CD14-positive monocyte (primary cell): ENCODE measurements at regions not wholly inside any gene's neighbourhood (a gene's known extent, or its start where the extent isn't known, plus 50 kb on each side); places are given as distances from the start of the nearest gene placed in this dataset.

ENCODE experiments used
- DNase-seq, 3 donors: peaks; one replicate each; pipeline ENCODE4 v3.0.0-alpha.2; 2011 to 2022
- H2AFZ ChIP-seq: 2 replicates; pipeline ENCODE4 v1.6.0; 2012; ENCODE audit warnings: mild to moderate bottlenecking, low read depth, low read length, inconsistent platforms; ENCODE audit not compliant: insufficient read depth, poor library complexity, severe bottlenecking
- H3K27ac ChIP-seq, 2 donors: 1 replicate in 1 of 2; 2 replicates in 1 of 2; pipeline ENCODE4 v1.5.1; 2012 to 2013; ENCODE audit warnings: low read length in 2 of 2, control low read depth in 1 of 2, inconsistent platforms in 1 of 2, low read depth in 1 of 2, mild to moderate bottlenecking in 1 of 2
- H3K27me3 ChIP-seq, 2 donors: one replicate each; pipeline versions ENCODE4 v1.6.0 to v1.6.1; 2011 to 2013; ENCODE audit warnings: low read length in 2 of 2; ENCODE audit not compliant: control insufficient read depth in 2 of 2, insufficient read depth in 2 of 2
- H3K36me3 ChIP-seq, 2 donors: replicated peaks in 1 of 2; 1 replicate in 1 of 2; 2 replicates in 1 of 2; pipeline versions ENCODE4 v1.5.1 to v1.6.1; 2012 to 2013; ENCODE audit warnings: low read length in 2 of 2, control low read depth in 1 of 2, inconsistent platforms in 1 of 2, mild to moderate bottlenecking in 1 of 2; ENCODE audit not compliant: insufficient read depth in 2 of 2, control insufficient read depth in 1 of 2
- H3K4me1 ChIP-seq, 2 donors: 1 replicate in 1 of 2; 2 replicates in 1 of 2; pipeline versions ENCODE4 v1.5.1 to v1.6.1; 2012 to 2013; ENCODE audit warnings: low read length in 2 of 2, control low read depth in 1 of 2, inconsistent platforms in 1 of 2, mild to moderate bottlenecking in 1 of 2, moderate library complexity in 1 of 2; ENCODE audit not compliant: insufficient read depth in 2 of 2, control insufficient read depth in 1 of 2
- H3K4me2 ChIP-seq: replicated peaks from 2 replicates; pipeline ENCODE3; 2012; ENCODE audit warnings: low read length, moderate library complexity, mild to moderate bottlenecking; ENCODE audit not compliant: poor library complexity, severe bottlenecking; ENCODE audit errors: extremely low read depth
- H3K4me3 ChIP-seq, 3 experiments: fragments of 200-600 bp in 1 of 3; sonication (generic) in 1 of 3; replicated peaks in 1 of 3; 1 replicate in 2 of 3; 2 replicates in 1 of 3; pipeline ENCODE4 v1.5.1; 2011 to 2013; ENCODE audit warnings: low read length in 3 of 3, mild to moderate bottlenecking in 3 of 3, control low read depth in 2 of 3, low read depth in 2 of 3, inconsistent platforms in 1 of 3, moderate library complexity in 1 of 3
- H3K79me2 ChIP-seq: 2 replicates; pipeline ENCODE4 v1.6.0; 2012; ENCODE audit warnings: mild to moderate bottlenecking, control low read depth, inconsistent platforms, low read length, moderate library complexity; ENCODE audit not compliant: insufficient read depth
- H3K9ac ChIP-seq: 2 replicates; pipeline ENCODE4 v1.6.0; 2017; ENCODE audit warnings: low read length, mild to moderate bottlenecking; ENCODE audit not compliant: insufficient read depth, poor library complexity, severe bottlenecking
- H3K9me3 ChIP-seq, 2 donors: replicated peaks in 1 of 2; 1 replicate in 1 of 2; 2 replicates in 1 of 2; pipeline versions ENCODE4 v1.5.1 to v1.6.1; 2012 to 2013; ENCODE audit warnings: low read length in 2 of 2, control low read depth in 1 of 2; ENCODE audit not compliant: control insufficient read depth in 1 of 2, insufficient read depth in 1 of 2
- H4K20me1 ChIP-seq: 2 replicates; pipeline ENCODE4 v1.6.0; 2012; ENCODE audit warnings: mild to moderate bottlenecking, low read length, control low read depth, moderate library complexity; ENCODE audit not compliant: insufficient read depth
- H3K27ac Mint-ChIP-seq, 7 donors: one replicate each; pipeline ENCODE4 v1.8.0; 2020; ENCODE audit warnings: mild to moderate bottlenecking in 7 of 7, mixed read lengths in 7 of 7, moderate library complexity in 6 of 7, inconsistent platforms in 2 of 7
- H3K27me3 Mint-ChIP-seq, 3 donors: one replicate each; pipeline ENCODE4 v1.8.0; 2021 to 2022; ENCODE audit warnings: low read depth in 3 of 3, mild to moderate bottlenecking in 3 of 3, mixed read lengths in 3 of 3, moderate library complexity in 3 of 3, inconsistent platforms in 1 of 3
- H3K36me3 Mint-ChIP-seq, 2 donors: one replicate each; pipeline ENCODE4 v1.8.0; 2020; ENCODE audit warnings: mixed read lengths in 2 of 2, inconsistent platforms in 1 of 2, mild to moderate bottlenecking in 1 of 2
- H3K4me1 Mint-ChIP-seq: one replicate; pipeline ENCODE4 v1.8.0; 2020; ENCODE audit warnings: mild to moderate bottlenecking, mixed read lengths
- H3K4me3 Mint-ChIP-seq, 2 donors: one replicate each; pipeline ENCODE4 v1.8.0; 2020; ENCODE audit warnings: mild to moderate bottlenecking in 2 of 2, mixed read lengths in 2 of 2, moderate library complexity in 1 of 2
- H3K9me3 Mint-ChIP-seq, 7 donors: one replicate each; pipeline ENCODE4 v1.8.0; 2020 to 2022; ENCODE audit warnings: mixed read lengths in 7 of 7, mild to moderate bottlenecking in 6 of 7, moderate library complexity in 6 of 7, inconsistent platforms in 2 of 7
- CTCF ChIP-seq: fragments of 200-600 bp; IDR thresholded peaks from one replicate; pipeline ENCODE4 v1.8.0; 2022; ENCODE audit warnings: antibody characterized with exemption, mild to moderate bottlenecking
- WGBS: methylation state at CpG from one replicate; pipeline ENCODE4 v1.1.5; 2013; ENCODE audit warnings: missing lambda C conversion rate; ENCODE audit not compliant: insufficient coverage; 5-methylcytosine and 5-hydroxymethylcytosine counted together
- intact Hi-C, 2 donors: fragments of 100-400 bp; cut with micrococcal nuclease; formaldehyde crosslinking; loops; one replicate each; pipeline versions ENCODE4 v1.15.0 to v1.15.1; 2023

- Histone ChIP-seq H3K36me3 (no peaks in the 10 kb centered on the region), H3K27ac (peak overlapping the region in 1 of 2 donors; percentile 50), H3K9me3 (no peaks in the 10 kb centered on the region), H3K4me1 (peaks cover 41 to 42% of the 10 kb centered on the region in 2 donors), H4K20me1 (no peaks in the 10 kb centered on the region), H3K9ac (no peak overlapping the region), H3K4me3 (no peak overlapping the region), H3K79me2 (no peaks in the 10 kb centered on the region), H2AFZ (no peak overlapping the region), H3K27me3 (no peaks in the 10 kb centered on the region), H3K4me2 (peak overlapping the region; percentile 31)
- DNase-seq, result no peak
- H3K4me3 Mint-ChIP-seq, result peak overlapping the region in 1 of 2 donors; percentile 23
- WGBS, result no CpG with 5 or more reads among the region's 1 CpG
- peak overlapping the region; percentile 49 to 88 (median 60) for H3K27ac Mint-ChIP-seq
- H3K36me3 Mint-ChIP-seq, result peaks cover 0 to 2% of the 10 kb centered on the region in 2 donors
- peaks cover 47% of the 10 kb centered on the region for H3K4me1 Mint-ChIP-seq
- TF ChIP-seq CTCF, result no peak
- intact Hi-C loops, result loop anchor here in 1 of 2 donors (5.0 kb wide), 1 partner anchor 40 kb away; no protein-coding TSS in a partner anchor
- peaks cover 0 to 1% (median 0%) of the 10 kb centered on the region in 3 donors for H3K27me3 Mint-ChIP-seq
- H3K9me3 Mint-ChIP-seq, result no peaks in the 10 kb centered on the region
Measured at GRCh38 chr4:113822555-113823290, 61.2 kb upstream of the CAMK2D start.

- H3K36me3 ChIP-seq, result no peaks in the 10 kb centered on the region
- DNase-seq, result no peak
- no peak overlapping the region for H3K4me3 Mint-ChIP-seq
- H3K36me3 Mint-ChIP-seq, result peaks cover 0 to 2% of the 10 kb centered on the region in 2 donors
- H3K27ac Mint-ChIP-seq, result no peak overlapping the region
- intact Hi-C loops, result loop anchor here in 1 of 2 donors (5.0 kb wide), 1 partner anchor 40 kb away; no protein-coding TSS in a partner anchor
- H3K27ac ChIP-seq, result no peak overlapping the region
- peaks cover 55% of the 10 kb centered on the region for H3K4me1 Mint-ChIP-seq
- H3K27me3 Mint-ChIP-seq, result peaks cover 0 to 1% (median 0%) of the 10 kb centered on the region in 3 donors
- WGBS, result no CpG with 5 or more reads among the region's 2 CpGs
- H3K4me3 ChIP-seq, result no peak overlapping the region
- H3K9me3 ChIP-seq, result no peaks in the 10 kb centered on the region
- H2AFZ ChIP-seq, result no peak overlapping the region
- H3K79me2 ChIP-seq, result no peaks in the 10 kb centered on the region
- no peak for TF ChIP-seq CTCF
- H3K27me3 ChIP-seq, result no peaks in the 10 kb centered on the region
- H3K4me2 ChIP-seq, result no peak overlapping the region
- H4K20me1 ChIP-seq, result no peaks in the 10 kb centered on the region
- H3K4me1 ChIP-seq, result peaks cover 46 to 50% of the 10 kb centered on the region in 2 donors
- no peak overlapping the region for H3K9ac ChIP-seq
- no peaks in the 10 kb centered on the region for H3K9me3 Mint-ChIP-seq
Measured at GRCh38 chr4:113821856-113822255, 60.3 kb upstream of the CAMK2D start.
